ENCODE measurements at regions not wholly inside any gene's neighbourhood (a gene's known extent, or its start where the extent isn't known, plus 50 kb on each side); places are given as distances from the start of the nearest gene placed in this dataset.
A peak's percentile ranks its signal among the peaks of the same experiment; 100 is the strongest.

DNA sequence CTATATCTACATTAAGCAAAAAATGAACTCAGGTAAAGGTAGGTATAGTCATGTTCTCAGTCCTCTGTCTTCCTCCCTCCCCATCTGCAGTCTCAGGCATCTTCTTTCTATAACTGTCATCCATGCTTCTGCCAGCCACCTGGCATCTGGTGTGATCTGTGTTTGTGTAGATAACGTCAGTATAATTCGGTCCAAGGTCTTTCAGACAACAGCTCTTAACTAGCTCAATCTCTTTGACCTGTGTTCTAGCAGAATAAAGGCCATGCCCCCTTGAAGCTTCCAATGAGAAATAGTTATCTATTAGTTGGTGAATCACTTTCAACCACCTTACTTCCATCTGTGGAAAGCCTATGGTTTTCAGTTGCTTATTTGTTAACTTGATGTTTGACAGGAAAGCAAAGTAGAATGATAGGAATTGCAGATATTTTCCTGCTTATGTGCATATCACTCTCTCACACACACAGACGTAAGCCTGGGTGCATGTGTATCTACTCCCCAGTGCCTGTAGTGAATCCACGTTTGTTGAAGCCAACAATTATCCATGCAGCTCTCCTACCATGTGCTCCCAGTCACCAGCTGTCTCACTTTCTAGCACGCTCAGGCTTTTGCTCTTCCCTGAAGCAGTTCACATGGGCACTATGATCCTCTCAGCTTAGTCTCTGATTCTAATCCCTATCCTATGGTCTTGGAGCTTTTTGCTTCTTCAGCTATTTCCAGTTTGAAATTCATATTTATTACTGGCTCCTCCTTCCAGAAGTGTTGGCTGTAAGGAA is 433.7 kb upstream of the MANEA start:
- DNase-seq: no peak

DNA sequence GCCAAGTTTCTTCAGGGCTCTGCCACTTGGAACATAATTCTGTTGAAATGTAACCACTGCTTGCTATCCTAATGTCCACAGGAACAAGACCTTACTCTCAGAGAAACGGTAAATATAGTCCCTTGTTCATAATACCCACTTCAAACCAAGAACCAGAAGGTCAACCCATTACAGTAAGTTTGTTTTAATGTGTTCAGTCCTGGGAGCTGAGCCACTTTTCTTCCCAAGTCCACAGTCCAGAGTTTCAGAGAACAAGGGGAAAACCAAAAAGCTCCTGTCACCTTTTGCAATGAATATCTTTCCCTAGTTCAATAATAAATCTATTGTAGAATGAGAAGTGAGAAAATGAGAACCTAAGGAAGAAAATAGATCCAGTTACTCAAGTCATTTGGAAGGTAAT is 431.9 kb upstream of the MANEA start:
- no peak for DNase-seq

DNA sequence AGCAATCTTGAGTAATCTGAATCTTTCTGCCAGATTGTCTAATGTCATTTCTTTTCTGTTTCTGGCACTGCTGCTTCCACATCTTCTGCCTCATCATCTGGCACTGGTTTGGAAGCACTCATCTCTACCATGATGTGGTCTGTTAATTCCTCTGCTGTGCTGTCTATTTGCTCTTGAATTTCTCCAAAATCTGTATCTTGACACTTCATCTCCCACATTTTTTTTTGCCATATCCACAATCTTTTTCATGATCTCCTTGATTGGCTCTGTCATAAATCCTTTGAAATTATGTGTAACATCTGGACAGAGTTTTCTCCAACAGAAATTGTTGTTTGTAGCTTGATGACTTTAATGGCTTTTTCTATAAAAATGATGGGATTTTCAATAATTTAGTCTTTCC is 417.8 kb upstream of the MANEA start:
- no peak for DNase-seq

DNA sequence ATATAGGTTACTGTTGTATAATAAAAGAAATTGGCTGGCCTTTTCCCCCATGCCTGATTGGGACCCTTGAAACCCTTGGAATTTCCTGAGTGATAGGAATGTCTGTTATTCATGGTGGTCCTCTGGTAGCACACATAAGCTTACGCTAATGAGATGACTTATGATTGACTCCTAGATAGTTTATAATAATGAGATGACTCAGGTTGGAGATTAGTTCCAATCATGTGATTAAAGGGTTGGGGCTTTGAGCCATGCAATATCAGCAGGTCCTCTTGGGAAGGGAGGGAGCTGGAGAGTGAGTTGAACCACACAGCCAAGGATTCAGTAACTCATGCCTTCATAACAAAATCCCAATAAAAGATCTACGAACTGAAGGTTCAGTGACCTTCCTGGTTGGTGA is 407.6 kb upstream of the MANEA start:
- no peak for DNase-seq

DNA sequence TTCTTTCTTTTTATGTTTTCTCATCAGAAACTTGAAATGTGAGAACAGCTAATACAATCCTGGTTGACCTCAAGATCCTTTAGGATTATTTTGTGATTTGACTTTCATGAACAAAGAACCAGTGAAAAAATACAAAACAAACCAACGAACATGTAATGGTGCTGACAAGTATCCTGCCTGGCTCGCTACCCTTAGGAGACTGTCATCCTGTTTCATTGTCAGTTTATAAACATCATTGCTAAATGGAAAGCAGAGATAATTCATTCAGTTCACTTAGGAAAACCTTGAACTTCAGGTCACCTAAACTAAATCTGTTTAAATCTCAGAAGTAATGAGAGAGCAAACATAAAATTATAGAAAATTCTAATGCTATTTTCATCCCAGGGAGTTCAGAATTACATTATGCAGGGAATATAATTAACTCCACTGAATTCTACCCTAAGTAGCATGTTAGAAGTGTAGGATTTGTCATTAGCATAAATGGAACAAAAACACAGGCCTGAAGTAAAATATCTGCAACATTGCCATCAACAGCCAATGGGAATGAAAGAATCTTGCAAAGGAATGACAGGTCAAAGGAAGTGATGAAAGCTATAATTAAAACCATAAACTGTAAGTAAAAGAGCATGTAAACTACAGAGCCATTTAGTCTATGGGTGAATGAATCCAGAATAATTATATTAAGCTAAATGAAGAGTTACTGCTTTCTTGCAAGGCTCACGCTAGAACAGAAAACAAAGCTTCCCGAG is 401.2 kb upstream of the MANEA start:
- DNase-seq: no peak

DNA sequence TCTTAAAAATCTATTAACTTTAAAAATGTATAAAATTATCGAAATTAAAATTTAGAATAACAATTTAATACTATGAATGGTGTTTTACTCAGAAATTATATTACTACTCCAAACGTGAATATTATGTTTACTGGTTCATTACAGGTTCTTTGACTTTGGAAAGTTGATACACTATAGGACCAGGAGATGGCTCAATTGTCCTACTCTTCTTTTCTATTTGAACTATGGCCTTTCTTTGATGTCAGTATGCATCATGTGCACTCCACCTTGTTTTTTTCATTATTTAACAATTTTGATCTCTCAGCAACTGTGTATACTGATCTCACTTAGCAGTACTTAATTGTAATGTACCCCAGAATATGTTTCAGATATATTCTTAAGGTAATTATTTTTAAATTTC is 391.5 kb upstream of the MANEA start:
- DNase-seq: no peak

DNA sequence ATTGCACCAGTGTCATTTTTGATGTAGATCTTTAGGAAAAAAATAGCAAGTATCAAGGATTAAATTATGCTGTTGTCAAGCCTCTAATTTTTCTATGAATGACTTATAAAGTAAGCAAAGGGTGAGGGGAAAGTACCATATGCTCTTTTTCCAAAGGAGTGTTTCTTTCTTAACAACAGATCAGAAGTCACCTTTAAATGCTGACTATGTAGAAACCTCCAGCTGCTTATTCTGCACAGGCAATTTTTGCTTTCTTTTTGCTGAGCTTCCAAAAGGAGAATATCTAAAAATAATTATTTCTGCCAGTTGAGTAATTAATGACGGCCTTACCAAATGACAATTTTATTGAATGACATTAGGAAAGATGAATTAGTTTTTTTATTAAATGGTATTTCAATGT is 390.6 kb upstream of the MANEA start:
- no peak for DNase-seq

DNA sequence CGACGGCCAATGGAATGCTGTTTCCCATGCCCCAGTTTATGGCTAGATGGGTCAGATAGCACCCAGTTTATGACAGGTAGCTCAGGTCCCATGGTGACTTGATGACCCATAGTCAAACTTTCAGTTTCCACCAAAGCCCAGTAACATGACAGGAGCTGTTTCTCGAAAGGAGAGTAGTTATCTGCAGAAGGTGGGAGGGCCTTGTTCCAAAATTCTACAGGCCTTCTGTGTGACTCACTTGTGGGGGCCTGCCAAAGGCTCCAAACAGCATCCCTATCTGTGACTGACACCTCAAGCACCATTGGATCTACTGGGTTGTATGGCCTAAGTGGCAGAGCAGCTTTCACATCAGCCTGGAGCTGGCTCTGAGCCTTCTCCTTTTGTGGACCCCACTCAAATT is 379.7 kb upstream of the MANEA start:
- DNase-seq: no peak

DNA sequence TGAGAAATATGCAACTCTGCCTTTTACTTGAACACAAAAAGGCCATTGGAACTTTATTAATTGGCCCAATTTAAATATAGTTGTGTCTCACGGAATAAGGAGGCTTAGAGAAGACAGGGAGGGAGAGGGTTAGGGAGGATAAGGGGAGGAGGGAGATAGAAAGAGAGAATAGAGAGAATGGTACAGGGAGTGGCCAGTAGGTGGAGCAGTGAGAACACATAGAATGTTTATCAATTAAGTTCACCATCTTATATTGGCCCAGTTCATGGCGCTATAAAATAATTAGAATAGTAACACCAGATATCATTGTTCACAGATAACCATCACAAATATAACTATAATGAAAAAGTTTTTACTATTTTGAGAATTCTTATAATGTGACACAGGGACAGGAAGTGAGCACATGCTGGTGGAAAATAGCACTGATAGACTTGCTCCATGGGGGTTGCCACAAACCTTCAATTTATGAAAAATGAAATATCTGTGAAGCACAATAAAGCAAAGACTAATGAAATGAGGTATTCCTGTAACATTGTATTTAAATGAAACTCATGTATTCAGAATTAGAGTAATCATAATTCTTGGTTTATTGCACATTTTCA is 374.1 kb upstream of the MANEA start:
- peak; percentile 18 for DNase-seq

DNA sequence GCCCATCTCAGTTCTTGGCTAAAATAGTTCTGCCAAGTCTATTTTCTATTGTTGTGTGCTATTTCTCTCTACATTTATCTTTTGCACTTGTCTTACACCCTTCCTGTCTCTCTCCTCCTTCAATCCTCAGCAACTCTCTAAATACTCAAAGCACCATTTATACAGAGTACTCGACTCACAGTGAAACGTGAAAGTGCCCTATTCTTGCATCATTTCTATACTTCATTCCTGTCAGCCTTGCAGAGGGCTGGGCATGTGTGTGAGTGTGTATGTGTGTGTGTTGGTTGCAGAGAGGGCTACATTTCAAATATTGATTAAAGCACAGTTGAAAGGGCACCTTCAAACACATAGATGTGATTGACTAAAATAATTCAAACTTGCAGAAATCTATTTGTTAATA is 373.2 kb upstream of the MANEA start:
- DNase-seq: no peak

DNA sequence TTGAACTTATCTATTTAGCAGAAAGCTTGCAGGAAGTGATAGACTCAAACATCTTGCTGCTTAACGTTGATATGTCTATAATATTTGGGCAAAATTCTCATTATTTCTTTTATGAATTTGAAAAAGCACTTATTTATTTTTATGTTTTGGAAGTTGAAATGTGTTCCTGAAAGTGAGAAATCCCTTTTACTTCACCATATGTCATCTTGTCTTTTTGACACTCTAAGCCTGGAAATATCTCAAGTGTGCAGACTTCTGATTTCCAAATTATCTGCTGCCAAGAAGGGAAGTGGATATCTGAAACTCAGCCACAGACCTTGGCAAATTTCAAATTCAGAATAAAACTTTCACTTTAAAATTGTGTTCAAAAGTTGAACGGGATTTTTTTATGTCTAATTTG is 368.7 kb upstream of the MANEA start:
- no peak for DNase-seq

DNA sequence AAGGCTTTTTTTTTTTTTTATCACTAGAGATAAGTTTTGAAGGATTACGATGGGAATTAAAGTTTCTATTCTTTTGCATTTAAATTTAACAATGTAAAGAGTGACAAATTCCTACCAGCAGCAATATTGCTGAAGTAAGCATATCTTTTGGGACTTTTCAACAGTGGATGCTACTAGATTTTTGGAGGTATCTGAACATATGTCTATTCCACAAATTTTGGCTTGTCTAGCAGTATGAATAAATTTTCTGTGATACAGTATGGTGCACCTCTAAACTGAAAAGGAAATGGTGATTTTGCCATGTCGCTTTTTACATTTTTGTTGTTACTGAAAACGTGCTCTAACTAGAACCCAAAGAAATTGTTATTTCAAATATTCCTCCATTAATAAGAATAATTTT is 368.3 kb upstream of the MANEA start:
- no peak for DNase-seq

DNA sequence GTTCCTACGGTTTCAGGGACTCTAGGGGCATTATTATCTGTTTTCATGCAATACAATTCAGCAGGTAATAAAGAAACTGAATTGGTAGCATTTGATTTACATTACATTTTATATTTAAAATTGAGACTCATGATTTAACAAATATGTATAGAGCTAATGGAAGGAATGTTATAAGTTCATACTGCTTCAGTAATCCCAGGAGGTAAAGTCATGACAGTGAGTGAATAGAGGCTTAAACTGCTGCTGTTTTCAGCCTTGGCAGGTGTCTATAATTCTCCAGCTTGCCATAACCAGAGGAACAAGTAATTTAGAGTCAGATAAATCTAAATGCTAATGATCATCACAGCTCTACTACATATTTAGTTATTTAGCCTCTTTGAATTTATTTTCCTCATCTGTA is 360.8 kb upstream of the MANEA start:
- no peak for DNase-seq

DNA sequence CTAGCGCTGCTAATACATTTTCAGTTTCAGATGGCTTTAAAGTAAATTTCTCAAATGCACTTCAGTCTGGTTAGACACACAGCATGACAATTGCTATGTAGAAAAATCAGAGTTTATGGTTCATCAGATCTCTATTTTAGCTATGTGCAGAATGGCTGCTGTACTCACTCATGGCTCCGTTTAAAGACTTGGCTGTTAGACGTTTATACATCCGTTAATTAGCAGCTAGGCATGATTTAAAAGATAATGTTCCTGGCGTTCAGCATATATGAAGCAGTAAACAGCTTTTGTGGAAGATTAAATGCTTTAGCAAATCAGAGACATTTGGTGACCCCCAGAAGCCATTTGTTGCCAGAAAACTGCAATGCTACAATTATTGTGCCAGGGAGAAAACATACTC is 350.0 kb upstream of the MANEA start:
- DNase-seq: no peak

DNA sequence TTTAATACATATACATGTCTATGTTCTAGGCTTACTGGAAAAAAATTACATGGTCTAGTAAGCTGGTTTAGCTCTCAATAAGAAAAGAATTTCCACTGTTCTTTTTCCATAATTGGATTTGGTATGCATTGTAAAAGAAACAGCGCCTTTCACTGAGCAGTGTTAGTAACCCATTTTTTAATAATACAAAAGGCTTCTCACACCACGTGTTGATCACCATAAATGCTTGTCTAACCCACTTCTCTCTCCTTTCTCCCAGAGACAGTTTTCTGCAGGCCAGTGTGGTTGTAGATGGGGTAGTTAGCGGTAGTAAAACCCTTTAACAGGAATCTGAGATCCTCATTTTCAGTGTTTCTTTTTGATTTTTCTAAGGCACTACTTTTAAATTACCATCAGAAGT is 348.7 kb upstream of the MANEA start:
- DNase-seq: no peak

DNA sequence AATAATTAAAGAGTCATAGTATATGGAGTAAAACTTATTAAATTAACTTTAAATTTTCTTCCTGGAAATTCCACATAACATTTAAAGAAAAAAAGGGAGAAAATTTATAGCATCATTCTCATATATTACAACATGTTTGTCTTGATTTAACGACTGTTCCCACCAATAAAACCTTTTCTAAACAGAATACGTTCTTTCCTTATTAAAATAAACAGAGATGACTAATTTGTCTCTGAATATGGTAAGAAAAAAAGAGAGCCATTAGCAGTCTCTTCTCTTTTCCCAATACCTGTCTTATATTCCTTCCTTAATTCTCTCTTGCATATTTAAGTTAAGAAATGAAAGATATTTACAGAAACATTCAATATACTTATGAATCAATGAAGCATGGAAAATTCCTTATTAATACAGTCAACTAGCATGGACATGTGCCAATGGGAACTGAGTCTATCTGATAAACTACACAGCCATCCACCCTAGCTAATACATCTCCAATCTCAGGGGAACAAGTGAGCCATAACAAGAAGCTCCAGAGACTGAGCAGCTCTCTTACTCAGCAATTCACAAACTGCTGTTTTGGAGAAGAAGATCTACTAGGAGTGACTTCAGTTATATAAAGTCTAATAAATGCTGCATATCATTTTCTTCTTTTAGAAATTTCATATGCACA is 347.1 kb upstream of the MANEA start:
- DNase-seq: no peak

DNA sequence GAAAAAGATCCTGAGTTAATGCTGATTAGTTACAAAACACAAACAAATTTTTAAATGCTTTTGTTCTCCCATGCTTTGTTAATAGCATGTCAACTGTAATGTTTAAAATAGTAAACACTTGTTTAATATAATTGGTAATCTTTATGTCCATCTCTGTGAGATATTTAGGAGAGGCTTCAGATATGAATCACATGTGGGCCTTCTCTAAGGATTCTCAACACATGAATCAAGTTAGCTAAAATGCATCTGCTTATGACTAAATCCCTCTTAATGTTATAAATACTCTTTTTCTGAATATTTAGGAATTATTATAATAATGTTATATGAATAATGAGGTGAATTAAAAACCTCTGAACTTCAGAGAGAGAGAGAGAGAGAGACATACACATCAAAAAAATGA is 345.9 kb upstream of the MANEA start:
- DNase-seq: no peak

DNA sequence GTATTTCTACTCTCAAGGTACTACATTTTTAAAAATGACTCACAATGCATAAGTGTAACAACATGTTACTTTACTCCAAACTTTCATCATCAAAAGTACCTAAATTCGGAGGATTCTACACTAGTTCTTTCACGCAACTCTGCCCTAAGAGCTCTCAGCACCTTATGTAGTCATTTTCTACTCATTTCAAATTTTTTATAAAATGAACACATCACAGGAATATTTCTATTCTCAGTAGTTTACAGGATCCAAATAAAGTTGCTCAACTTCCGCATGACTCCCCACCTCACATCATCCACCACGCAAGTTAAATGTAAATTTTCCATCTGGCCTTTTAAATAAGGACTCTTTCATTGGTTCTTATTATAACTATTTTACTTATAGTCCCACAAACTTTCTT is 344.9 kb upstream of the MANEA start:
- DNase-seq: no peak

DNA sequence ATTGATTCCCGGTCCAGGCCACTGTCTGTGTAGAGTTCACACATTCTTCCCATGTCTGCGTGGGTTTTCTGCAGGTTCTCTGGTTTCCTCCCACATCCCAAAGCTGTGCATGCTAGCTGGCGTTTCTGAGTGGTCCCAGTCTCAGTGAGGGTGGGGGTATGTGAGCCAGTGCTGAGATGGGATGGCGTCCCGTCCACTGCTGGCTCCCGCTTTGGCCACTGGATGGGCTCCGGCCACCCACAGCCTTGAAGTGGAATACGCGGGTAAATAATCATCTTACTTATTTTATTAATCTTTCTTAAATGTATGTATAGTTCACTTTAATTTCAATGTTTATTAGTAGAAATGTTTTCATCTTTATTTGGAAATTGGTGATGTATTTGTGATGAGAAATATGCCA is 343.5 kb upstream of the MANEA start:
- no peak for DNase-seq

DNA sequence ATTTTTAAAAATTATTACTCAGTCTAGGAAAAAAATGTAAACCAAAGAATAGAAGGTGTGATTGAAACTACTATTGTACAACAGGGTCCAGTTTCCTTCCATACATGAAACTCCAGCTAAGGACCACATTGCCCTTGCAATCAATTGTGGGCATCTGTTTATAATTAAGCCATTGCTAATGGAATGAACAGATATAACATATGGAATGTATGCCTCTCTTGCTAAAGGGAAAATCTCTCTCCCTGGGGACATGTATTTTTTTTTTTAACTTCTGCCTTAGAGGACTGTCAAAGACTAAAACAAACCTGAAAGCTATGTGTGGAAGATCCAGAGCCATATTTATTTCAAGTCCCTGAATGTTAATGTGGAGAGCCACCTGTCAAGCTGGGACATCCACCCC is 336.8 kb upstream of the MANEA start:
- no peak for DNase-seq

DNA sequence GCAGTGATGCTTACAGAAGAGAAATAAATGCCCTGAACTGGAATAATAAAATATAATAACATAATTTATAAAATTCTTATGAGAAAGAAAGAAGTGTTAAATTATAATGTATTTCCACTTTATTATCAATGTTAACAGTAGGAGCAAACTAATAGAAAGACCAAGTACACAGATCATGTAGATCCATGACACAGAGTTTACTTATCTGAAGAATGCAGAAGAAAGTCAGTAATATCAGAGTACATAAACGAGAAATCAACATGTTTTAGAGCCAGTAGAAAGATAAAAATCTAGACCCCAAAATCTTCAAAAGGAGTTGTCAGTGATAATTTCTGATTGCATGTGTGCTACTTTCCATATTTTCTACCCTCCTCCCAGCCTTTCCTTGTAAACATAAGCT is 334.8 kb upstream of the MANEA start:
- no peak for DNase-seq

DNA sequence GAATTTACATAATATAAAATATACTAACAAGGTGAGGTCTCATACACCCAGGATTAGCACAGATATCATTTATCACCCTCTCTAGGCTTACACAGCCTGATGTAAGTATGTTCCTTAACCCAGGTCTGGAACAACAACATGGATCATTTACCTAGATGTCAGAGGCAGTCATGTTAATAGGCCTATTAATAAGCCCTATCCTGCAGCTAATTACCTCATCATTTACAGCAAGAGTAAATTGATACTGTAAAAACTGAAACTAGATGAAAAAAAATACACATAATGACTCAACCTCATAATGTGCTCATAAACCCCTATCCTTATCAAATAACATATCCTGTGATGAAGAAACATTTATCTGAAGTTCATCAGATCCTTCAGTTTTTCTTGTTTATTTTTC is 334.3 kb upstream of the MANEA start:
- DNase-seq: no peak

DNA sequence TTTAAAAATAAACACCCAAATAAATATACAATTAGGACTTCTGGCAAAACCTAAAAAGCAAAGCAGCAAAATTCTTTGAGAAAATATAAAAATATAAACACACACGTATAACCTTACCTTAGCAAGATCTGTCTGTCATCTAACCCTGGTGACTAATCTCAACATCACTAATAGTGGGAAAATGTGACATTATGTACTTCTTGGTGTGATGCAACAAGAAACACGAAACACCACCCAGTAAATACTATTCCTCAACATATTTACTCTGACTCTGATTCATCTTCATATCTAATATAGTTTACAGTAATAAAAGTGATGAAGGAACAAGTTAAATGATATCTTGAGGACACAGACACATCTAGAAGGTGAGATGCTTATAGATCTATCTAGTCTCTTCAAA is 332.6 kb upstream of the MANEA start:
- no peak for DNase-seq

DNA sequence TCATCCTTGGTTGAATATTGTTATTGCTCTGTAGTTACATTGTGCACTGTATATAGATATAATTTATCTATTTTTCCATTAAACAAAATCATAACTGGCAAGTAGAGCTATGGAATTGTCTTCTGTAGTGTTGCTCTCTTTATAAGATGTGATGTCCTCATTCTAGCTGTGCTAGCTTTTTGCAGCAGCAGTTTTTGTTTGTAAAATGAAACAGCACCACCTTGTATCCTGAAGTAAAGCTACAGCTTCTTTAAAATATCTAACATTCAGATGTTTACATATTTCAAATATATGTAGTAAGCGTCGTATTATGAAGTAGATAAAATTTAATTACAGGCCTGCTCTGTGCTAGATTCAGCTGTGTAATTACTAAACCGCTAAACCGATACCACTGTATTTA is 328.8 kb upstream of the MANEA start:
- DNase-seq: no peak

Measured in NCI-H1417 treated with DMSO at 0.1 percent for 48 hours (cell line).